Activated B cell treated with CpG ODN at 0.5 μM for 24 hours (primary cell): ENCODE measurements at regions not wholly inside any gene's neighbourhood (a gene's known extent, or its start where the extent isn't known, plus 50 kb on each side); places are given as distances from the start of the nearest gene placed in this dataset.

ENCODE experiments used
- ATAC-seq: fragments of 200-7000 bp; cut with Tn5 transposase; one replicate; pipeline ENCODE4 v1.10.0; 2021; ENCODE audit warnings: low read depth, mild to moderate bottlenecking, moderate library complexity
- CTCF ChIA-PET: fragments of 350-600 bp; sonication (Branson Sonifier 250); formaldehyde crosslinking; loops from one replicate; lab custom pipeline; 2021; ENCODE audit warnings: antibody characterized with exemption; lab: Charles Lee
- POLR2A ChIA-PET: fragments of 350-600 bp; sonication (Branson Sonifier 250); formaldehyde crosslinking; loops from one replicate; lab custom pipeline; 2021; ENCODE audit warnings: antibody characterized with exemption; lab: Charles Lee
- DNase-seq: peaks from one replicate; pipeline ENCODE4 v3.0.0; 2022
- H3K27ac Mint-ChIP-seq: one replicate; pipeline ENCODE4 v1.8.0; 2020; ENCODE audit warnings: mixed read lengths
- H3K27me3 Mint-ChIP-seq: one replicate; pipeline ENCODE4 v1.8.0; 2021; ENCODE audit warnings: mixed read lengths
- H3K36me3 Mint-ChIP-seq: one replicate; pipeline ENCODE4 v1.8.0; 2021; ENCODE audit warnings: low read depth, mixed read lengths
- H3K4me1 Mint-ChIP-seq: one replicate; pipeline ENCODE4 v1.8.0; 2021; ENCODE audit warnings: mixed read lengths
- H3K4me3 Mint-ChIP-seq: one replicate; pipeline ENCODE4 v1.8.0; 2020; ENCODE audit warnings: mild to moderate bottlenecking, mixed read lengths
- H3K9me3 Mint-ChIP-seq: one replicate; pipeline ENCODE4 v1.8.0; 2020; ENCODE audit warnings: mixed read lengths
- intact Hi-C: fragments of 100-400 bp; cut with micrococcal nuclease; formaldehyde crosslinking; loops from one replicate; pipeline ENCODE4 v1.15.1; 2024
- TF ChIP-seq, protein P1 (sequence below): fragments of 200-600 bp; IDR thresholded peaks from one replicate; pipeline ENCODE4 v1.8.0; 2022; ENCODE audit warnings: antibody characterized with exemption, mild to moderate bottlenecking

DNA sequence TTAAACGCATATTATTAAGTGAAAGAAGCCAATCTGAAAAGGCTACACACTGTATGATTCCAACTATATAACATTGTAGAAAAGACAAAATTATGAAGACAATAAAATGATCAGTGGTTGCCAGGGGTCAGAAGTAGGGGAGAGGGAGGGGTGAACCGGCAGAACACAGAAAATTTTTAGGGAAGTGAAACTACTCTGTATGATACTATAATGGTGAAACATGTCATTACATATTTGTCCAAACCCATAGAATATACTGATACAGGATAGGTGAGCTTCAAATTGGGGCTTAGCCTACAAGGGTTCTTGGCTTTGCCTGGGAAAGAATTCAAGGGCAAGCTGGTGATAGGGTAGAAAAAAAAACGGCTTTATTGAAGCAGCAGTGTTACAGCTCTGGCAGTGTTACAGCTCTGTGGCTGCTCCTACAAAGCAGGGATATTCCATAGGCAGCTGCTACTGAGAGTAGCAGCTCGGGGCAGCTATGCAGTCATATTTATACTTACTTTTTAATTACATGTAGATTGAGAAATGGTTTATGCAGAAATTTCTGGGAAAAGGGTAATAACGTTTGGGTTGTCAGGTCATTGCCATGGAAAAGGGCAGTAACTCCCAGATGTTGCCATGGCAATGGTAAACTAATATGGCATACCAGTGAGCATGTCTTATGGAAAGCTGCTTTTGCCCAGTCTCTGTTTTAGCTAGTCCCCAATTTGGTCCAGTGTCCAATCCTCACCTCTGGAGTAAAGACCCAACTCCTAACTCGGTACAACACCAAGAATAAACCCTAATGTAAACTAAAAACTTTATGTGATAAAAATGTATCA, 125.1 kb upstream of the SLC25A36 start:
- DNase-seq = no peak
- Mint-ChIP-seq H3K36me3 (no peaks in the 10 kb centered on the region), H3K4me3 (peak overlapping the region; percentile 0), H3K27ac (peak overlapping the region; percentile 12), H3K9me3 (peaks cover 16% of the 10 kb centered on the region), H3K4me1 (peaks cover 24% of the 10 kb centered on the region), H3K27me3 (peaks cover 2% of the 10 kb centered on the region)
- POLR2A ChIA-PET = interaction anchor here (0.6 kb wide), 1 partner anchor 126 kb away, joined by 3 read pairs; no protein-coding TSS in a partner anchor
- TF ChIP-seq, protein P1, sequence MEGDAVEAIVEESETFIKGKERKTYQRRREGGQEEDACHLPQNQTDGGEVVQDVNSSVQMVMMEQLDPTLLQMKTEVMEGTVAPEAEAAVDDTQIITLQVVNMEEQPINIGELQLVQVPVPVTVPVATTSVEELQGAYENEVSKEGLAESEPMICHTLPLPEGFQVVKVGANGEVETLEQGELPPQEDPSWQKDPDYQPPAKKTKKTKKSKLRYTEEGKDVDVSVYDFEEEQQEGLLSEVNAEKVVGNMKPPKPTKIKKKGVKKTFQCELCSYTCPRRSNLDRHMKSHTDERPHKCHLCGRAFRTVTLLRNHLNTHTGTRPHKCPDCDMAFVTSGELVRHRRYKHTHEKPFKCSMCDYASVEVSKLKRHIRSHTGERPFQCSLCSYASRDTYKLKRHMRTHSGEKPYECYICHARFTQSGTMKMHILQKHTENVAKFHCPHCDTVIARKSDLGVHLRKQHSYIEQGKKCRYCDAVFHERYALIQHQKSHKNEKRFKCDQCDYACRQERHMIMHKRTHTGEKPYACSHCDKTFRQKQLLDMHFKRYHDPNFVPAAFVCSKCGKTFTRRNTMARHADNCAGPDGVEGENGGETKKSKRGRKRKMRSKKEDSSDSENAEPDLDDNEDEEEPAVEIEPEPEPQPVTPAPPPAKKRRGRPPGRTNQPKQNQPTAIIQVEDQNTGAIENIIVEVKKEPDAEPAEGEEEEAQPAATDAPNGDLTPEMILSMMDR = no peak
- CTCF ChIA-PET = no interaction called here
- peak; percentile 96 for ATAC-seq
- intact Hi-C loops = loop anchor here (1.0 kb wide), 1 partner anchor 125 kb away; the partner anchor contains the start of gene SLC25A36

- Mint-ChIP-seq H3K9me3 (no peaks in the 10 kb centered on the region), H3K27me3 (peaks cover 4% of the 10 kb centered on the region), H3K4me1 (peaks cover 8% of the 10 kb centered on the region), H3K36me3 (no peaks in the 10 kb centered on the region), H3K27ac (no peak overlapping the region), H3K4me3 (no peak overlapping the region)
- TF ChIP-seq, protein P1 = no peak
- intact Hi-C loops = no loop called here
- DNase-seq (no peak), ATAC-seq (no peak)
- POLR2A ChIA-PET = no interaction called here
- CTCF ChIA-PET = no interaction called here
Measured at GRCh38 chr3:140821493-140821892, 120.1 kb upstream of the SLC25A36 start.

DNA sequence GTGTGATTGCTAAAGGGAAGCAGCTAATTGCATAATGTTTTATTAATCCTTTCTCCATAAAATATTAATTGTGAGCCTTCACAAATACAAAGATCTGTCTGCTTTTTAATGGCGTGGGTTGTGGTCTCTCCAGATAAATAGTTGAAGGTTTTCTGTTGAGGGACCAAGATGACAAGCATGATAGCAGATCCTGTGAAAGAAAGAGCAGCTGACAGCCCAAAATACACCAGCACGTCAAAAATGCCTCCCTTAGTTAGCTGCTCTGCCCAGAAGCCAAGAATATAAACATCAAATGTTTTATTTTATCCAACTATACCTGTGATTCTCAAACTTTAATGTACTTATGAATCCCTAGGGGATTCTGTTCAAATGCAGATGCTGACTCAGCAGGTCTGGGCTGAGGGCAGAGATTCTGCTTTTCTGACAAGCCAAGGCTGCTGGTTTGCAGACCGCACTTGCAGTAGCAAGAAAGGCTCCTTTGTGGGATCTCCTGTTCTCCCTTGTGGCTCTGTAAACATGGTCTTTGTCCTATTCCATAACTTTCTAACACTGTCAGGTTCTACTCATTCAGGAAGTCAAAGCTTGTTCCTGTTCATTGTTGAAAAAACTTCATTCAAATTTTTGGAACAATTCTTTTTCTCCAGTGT, 119.1 kb upstream of the SLC25A36 start:
- intact Hi-C loops = no loop called here
- no peak overlapping the region for H3K4me3 Mint-ChIP-seq
- H3K27me3 Mint-ChIP-seq = peaks cover 4% of the 10 kb centered on the region
- H3K9me3 Mint-ChIP-seq = no peaks in the 10 kb centered on the region
- ChIA-PET POLR2A (no interaction called here), CTCF (no interaction called here)
- TF ChIP-seq, protein P1 = no peak
- no peak for ATAC-seq
- no peaks in the 10 kb centered on the region for H3K36me3 Mint-ChIP-seq
- H3K4me1 Mint-ChIP-seq = no peaks in the 10 kb centered on the region
- DNase-seq = no peak
- no peak overlapping the region for H3K27ac Mint-ChIP-seq

DNA sequence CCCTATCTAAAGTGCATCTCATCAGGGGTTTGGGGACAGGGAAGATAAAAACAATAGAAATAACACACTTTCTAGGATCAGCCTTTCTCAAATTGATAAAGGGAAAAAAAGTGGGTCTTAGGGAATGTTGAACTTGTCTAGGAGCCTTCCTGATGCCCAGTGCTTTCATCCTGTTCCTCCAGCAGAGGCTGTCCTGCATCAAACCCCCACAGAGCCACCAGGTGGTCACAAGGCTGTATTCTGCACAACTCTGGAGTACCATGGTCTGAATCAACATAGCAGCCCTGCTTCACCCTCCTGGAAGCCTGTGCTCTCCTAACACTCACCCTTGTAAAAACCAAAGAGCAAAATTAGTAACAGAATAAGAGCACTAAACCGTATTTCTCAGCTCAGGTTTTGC, 118.5 kb upstream of the SLC25A36 start:
- Mint-ChIP-seq H3K27ac (no peak overlapping the region), H3K9me3 (no peaks in the 10 kb centered on the region), H3K27me3 (peaks cover 4% of the 10 kb centered on the region), H3K36me3 (no peaks in the 10 kb centered on the region), H3K4me1 (no peaks in the 10 kb centered on the region), H3K4me3 (no peak overlapping the region)
- TF ChIP-seq, protein P1 = no peak
- ChIA-PET CTCF (no interaction called here), POLR2A (no interaction called here)
- DNase-seq = no peak
- intact Hi-C loops = no loop called here
- no peak for ATAC-seq

DNA sequence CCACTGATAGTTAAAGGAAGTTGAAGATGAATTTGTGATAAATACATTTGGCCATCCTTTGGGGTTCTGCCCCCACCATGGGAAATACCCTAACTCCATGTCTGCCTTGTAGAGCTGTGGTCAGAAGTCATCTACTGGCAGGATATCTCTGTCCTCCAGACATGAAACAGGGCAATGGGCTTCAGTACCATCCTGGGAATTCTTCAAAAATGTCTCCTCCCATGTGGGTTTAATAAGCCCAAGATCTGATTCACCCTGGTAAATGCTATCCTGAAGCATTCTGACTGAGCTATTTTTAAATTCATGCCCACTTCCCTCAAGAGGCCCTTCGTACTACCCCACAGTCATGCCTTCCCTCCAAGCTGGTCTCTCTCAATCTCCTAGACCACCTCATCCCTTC, 113.7 kb upstream of the SLC25A36 start:
- ChIA-PET POLR2A (no interaction called here), CTCF (no interaction called here)
- Mint-ChIP-seq H3K36me3 (no peaks in the 10 kb centered on the region), H3K4me1 (peaks cover 9% of the 10 kb centered on the region), H3K9me3 (no peaks in the 10 kb centered on the region), H3K27me3 (peaks cover 2% of the 10 kb centered on the region), H3K4me3 (no peak overlapping the region), H3K27ac (no peak overlapping the region)
- no peak for DNase-seq
- ATAC-seq = no peak
- TF ChIP-seq, protein P1 = no peak
- intact Hi-C loops = no loop called here
